Activated naive CD4-positive, alpha-beta T cell treated with anti-CD3 and anti-CD28 coated beads, Interleukin-2, amount 10 ng/mL, durations not matched to agents 7 days and 5 days (primary cell): ENCODE measurements at regions not wholly inside any gene's neighbourhood (a gene's known extent, or its start where the extent isn't known, plus 50 kb on each side); places are given as distances from the start of the nearest gene placed in this dataset.
"Not testable (repeated sequence)": the region's sequence is repeated elsewhere in the genome, so short reads cannot be mapped to it uniquely, and the experiment has no call there.

ENCODE experiments used
- CTCF ChIA-PET: fragments of 350-600 bp; sonication (Branson Sonifier 250); formaldehyde crosslinking; loops from one replicate; lab custom pipeline; 2021; ENCODE audit warnings: antibody characterized with exemption; lab: Charles Lee
- DNase-seq: peaks from one replicate; pipeline ENCODE4 v3.0.0-alpha.2; 2020
- H3K27ac Mint-ChIP-seq: one replicate; pipeline ENCODE4 v1.8.0; 2021; ENCODE audit warnings: mild to moderate bottlenecking, moderate library complexity, mixed read lengths
- H3K27me3 Mint-ChIP-seq: one replicate; pipeline ENCODE4 v1.8.0; 2021; ENCODE audit warnings: mild to moderate bottlenecking, mixed read lengths
- H3K36me3 Mint-ChIP-seq: one replicate; pipeline ENCODE4 v1.8.0; 2021; ENCODE audit warnings: mixed read lengths
- H3K4me1 Mint-ChIP-seq: one replicate; pipeline ENCODE4 v1.8.0; 2021; ENCODE audit warnings: mixed read lengths
- H3K4me3 Mint-ChIP-seq: one replicate; pipeline ENCODE4 v1.8.0; 2021; ENCODE audit warnings: mild to moderate bottlenecking, moderate library complexity, mixed read lengths
- H3K9me3 Mint-ChIP-seq: one replicate; pipeline ENCODE4 v1.8.0; 2021; ENCODE audit warnings: mixed read lengths

DNA sequence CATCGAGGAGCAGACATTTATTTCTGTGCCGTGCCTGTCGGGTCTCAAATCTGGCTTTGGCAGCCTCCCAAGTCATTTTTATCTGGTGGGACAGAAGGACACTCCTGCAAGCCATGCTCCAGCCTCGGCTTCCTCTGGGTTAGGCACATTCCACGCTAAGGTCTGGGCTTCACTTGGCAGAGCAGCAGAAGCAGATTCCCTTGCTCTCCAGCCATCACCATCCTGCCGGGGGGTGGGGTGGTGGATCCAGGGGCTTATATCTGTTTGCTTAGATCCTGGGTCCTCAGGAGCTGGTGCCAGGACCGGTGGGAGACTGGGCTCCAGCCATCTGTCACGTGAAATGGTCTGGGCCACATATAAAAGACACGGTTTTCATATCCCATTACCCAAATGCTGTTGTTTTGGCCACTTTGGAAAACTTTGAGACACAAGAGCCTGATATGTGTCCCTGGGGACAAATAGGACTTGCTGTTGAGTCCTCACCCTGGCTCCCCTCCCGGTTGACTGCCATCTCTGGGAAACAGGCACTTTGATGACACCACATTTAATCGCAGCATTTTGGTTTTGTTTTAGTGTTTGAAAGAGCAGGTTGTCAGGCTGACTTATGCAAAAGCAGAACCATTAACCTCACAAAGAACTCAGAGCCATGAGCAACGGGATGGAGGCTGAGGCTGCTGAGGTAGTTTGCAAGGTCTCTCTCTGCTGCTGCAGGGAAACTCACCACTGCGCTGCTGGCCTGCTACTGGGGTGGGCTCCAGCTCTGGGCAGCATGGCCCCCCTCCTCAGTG lies 69.6 kb upstream of the PRMT8 start:
- Mint-ChIP-seq H3K36me3 (no peaks in the 10 kb centered on the region), H3K27me3 (peaks cover 20% of the 10 kb centered on the region), H3K4me1 (no peaks in the 10 kb centered on the region), H3K4me3 (no peak overlapping the region), H3K9me3 (no peaks in the 10 kb centered on the region), H3K27ac (no peak overlapping the region)
- no peak for DNase-seq
- CTCF ChIA-PET, result no interaction called here

DNA sequence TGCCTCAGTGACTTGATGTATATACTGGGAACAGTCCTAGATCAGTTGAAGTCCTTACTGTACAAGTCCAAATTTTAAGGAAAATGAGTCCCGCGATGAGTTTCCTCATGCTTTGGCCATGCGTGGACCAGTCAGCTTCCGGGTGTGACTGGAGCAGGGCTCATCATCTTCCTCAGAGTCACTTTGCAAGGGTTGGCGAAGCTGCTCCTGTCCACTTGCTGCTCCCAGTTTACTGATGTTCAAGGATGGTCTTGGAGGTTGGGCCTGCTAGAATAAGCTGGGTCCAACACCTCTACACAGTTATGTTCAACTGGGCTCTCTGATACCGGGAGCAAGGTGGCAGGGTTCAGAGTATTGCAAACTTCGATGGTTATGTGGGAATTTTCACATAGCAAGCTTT lies 66.2 kb upstream of the PRMT8 start:
- peaks cover 29% of the 10 kb centered on the region for H3K27me3 Mint-ChIP-seq
- H3K36me3 Mint-ChIP-seq, DNase-seq, H3K4me1 Mint-ChIP-seq, H3K4me3 Mint-ChIP-seq, H3K27ac Mint-ChIP-seq, H3K9me3 Mint-ChIP-seq: not testable (repeated sequence)
- CTCF ChIA-PET, result interaction anchor here (1.3 kb wide), 1 partner anchor 125 kb away, joined by 4 read pairs; no protein-coding TSS in a partner anchor

DNA sequence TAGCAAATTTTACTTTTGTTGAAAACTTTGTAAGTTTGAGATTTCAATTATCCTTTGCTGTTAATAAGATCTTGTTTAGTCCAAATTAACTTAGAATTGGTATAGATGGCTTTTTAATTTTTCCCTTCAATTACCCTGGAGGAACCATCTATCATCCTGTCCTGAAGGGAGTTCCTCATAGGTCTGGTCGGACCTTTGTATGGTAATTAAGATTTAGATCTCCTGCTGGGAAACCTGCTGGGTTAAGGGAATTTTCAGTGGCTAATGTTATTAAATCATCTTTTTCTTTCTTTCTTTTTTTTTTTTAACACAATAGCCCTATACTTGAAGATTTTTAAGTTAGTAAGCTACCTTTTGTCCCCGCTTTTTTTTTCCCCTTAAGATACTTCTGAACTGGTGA lies 63.0 kb upstream of the PRMT8 start:
- H3K9me3 Mint-ChIP-seq, result peaks cover 21% of the 10 kb centered on the region
- H3K27ac Mint-ChIP-seq, result no peak overlapping the region
- H3K4me3 Mint-ChIP-seq, result no peak overlapping the region
- H3K27me3 Mint-ChIP-seq, result peaks cover 17% of the 10 kb centered on the region
- H3K36me3 Mint-ChIP-seq, result peaks cover 9% of the 10 kb centered on the region
- peaks cover 19% of the 10 kb centered on the region for H3K4me1 Mint-ChIP-seq
- CTCF ChIA-PET, result no interaction called here
- no peak for DNase-seq

DNA sequence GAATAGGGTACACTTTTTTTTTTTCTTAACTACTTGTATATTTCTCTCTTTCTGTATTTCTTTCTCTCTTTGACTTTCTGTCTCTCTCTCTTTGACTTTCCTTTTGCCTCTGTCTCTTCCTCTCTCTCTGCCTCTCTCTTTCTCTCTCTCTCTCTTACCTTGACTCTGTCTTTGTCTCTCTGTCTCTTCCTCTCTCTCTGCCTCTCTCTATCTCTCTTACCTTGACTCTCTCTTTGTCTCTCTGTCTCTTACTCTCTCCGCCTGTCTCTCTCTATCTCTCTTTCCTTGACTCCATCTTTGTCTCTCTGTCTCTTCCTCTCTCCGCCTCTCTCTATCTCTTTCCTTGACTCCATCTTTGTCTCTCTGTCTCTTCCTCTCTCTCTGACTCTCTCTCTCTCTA lies 62.4 kb upstream of the PRMT8 start:
- Mint-ChIP-seq H3K9me3 (peaks cover 21% of the 10 kb centered on the region), H3K27ac (no peak overlapping the region), H3K4me3 (no peak overlapping the region), H3K36me3 (peaks cover 9% of the 10 kb centered on the region), H3K4me1 (peaks cover 20% of the 10 kb centered on the region), H3K27me3 (peaks cover 17% of the 10 kb centered on the region)
- no peak for DNase-seq
- CTCF ChIA-PET, result no interaction called here

DNA sequence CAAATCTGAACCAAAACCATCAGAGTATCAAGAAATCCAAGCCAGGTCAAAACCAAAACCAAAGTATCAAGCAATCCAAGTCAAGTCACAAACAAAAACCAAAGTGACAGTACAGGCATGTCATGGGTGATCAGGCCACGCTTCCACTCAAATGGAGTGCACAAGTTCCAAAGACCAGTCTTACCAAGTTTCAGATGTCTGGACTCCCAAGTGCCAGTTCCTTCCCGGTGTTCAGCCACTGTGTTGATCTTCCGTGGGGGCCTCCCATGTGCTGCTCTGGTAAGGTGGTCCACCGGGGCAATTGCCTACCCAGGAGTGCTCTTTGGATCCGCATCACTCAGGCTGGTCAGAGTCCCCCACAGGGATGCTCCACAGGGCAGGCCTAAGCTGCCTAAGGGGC lies 61.5 kb upstream of the PRMT8 start:
- DNase-seq, CTCF ChIA-PET, H3K27ac Mint-ChIP-seq, H3K4me3 Mint-ChIP-seq, H3K36me3 Mint-ChIP-seq: not testable (repeated sequence)
- Mint-ChIP-seq H3K27me3 (peaks cover 17% of the 10 kb centered on the region), H3K9me3 (peaks cover 21% of the 10 kb centered on the region), H3K4me1 (peaks cover 20% of the 10 kb centered on the region)

DNA sequence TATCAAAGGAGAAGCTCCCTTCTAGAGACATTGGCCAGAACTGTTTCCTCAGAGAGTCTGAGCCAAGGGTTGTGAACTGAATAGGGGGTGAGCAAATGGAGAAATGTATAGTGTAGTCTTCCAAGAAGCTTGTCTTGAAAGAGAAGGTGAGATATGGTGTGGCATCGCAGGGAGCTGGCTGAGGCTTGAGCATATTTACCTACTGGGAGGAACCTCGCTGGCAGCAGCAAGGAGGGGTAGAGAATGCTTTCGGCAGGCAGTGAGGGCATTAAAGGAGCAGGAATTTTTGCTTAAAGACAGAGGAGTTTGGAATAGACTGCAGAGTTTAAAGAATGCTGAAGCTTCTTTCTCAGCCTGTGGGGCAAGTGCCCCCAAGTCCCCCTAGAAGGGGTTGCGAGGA lies 59.3 kb upstream of the PRMT8 start:
- peaks cover 21% of the 10 kb centered on the region for H3K9me3 Mint-ChIP-seq
- H3K27ac Mint-ChIP-seq, result peak overlapping the region; percentile 39
- H3K4me1 Mint-ChIP-seq, result peaks cover 20% of the 10 kb centered on the region
- peaks cover 9% of the 10 kb centered on the region for H3K36me3 Mint-ChIP-seq
- CTCF ChIA-PET, result interaction anchor here (1.0 kb wide), 1 partner anchor 44 kb away, joined by 4 read pairs; no protein-coding TSS in a partner anchor
- DNase-seq, result no peak
- H3K4me3 Mint-ChIP-seq, result no peak overlapping the region
- H3K27me3 Mint-ChIP-seq, result peaks cover 17% of the 10 kb centered on the region

DNA sequence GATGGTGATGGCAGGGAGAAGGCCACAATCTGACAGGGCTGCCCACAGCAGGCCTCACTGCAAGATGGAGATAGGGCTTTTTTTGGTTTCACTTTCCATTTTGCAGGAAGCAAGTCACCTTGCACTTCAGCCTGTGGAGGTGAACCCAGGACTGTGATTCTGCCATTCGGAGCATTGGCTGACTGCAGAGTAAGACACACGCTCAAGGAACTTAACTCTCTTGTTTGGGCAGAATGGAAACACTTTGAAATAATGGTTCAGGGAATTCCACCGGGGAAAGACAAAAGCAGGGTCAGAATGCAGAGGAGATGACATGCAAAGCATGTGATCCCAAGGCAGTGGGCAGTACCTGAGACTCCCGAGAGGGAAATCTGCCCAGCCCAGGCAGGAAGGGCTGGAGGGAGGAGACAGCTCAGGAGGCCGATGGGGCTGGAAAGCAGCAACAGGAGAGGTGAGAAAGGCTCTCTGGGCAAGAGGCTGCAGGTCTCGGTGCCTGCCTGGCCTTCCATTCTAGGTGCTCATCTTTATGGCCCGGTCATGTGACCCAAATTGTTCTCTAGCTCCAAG lies 58.7 kb upstream of the PRMT8 start:
- H3K36me3 Mint-ChIP-seq, result peaks cover 9% of the 10 kb centered on the region
- no peak overlapping the region for H3K4me3 Mint-ChIP-seq
- H3K27me3 Mint-ChIP-seq, result peaks cover 17% of the 10 kb centered on the region
- H3K4me1 Mint-ChIP-seq, result peaks cover 20% of the 10 kb centered on the region
- DNase-seq, result peak; percentile 32
- H3K9me3 Mint-ChIP-seq, result peaks cover 21% of the 10 kb centered on the region
- no peak overlapping the region for H3K27ac Mint-ChIP-seq
- CTCF ChIA-PET, result interaction anchor here (1.0 kb wide), 1 partner anchor 44 kb away, joined by 4 read pairs; no protein-coding TSS in a partner anchor

DNA sequence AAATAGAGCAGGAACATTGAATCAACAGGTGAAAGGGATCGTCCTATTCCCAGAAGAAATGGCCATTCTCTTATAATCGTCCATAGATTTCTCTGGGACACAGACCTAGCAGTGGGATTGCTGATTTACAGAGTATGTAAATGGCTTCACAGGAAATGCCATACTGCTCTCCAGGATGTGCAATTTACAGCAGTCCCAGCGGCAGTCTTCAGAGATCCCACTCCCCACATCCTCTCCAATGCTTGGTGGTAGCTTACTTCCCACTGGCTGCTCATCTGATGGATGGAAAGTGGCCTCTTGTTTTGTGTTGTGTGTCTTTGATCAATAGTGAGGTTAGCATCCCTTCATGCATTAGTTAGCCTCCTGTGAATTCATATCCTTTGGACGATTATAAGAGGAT lies 58.1 kb upstream of the PRMT8 start:
- H3K36me3 Mint-ChIP-seq, result peaks cover 9% of the 10 kb centered on the region
- no peak overlapping the region for H3K4me3 Mint-ChIP-seq
- H3K9me3 Mint-ChIP-seq, result peaks cover 21% of the 10 kb centered on the region
- no peak overlapping the region for H3K27ac Mint-ChIP-seq
- no peak for DNase-seq
- CTCF ChIA-PET, result no interaction called here
- peaks cover 17% of the 10 kb centered on the region for H3K27me3 Mint-ChIP-seq
- peaks cover 20% of the 10 kb centered on the region for H3K4me1 Mint-ChIP-seq

DNA sequence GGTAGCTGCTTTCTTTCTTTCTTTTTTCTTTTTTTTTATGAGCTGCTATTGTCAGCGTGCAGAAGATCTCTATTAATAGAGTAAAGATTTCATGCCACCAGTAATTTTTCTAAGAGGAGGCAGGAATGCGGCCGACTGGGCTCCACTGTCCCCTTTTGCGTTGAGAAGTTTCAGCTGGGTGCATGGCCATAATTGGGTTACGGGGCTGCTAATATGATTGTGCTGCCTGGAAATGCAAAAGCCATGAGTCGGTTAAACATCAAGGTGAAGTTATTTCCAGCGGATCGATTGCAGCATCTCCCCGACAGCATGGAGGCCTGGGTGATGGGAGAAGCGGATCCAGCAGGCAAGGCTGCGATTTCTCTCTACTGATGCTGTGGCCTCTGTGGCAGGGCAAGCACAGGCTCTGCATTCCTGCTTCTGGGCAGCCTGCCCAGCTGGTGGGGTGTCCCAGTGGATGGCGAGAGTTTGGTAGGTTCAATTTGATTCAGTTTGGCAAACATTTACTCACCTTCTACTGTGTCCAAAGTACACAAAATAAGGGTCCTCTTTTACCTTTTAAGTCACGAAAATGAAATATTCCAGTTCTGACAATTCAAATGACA lies 54.4 kb upstream of the PRMT8 start:
- H3K36me3 Mint-ChIP-seq, result peaks cover 6% of the 10 kb centered on the region
- H3K27me3 Mint-ChIP-seq, result no peaks in the 10 kb centered on the region
- H3K4me3 Mint-ChIP-seq, result no peak overlapping the region
- DNase-seq, result no peak
- H3K4me1 Mint-ChIP-seq, result peaks cover 14% of the 10 kb centered on the region
- no peak overlapping the region for H3K27ac Mint-ChIP-seq
- peaks cover 8% of the 10 kb centered on the region for H3K9me3 Mint-ChIP-seq
- CTCF ChIA-PET, result interaction anchor here (1.6 kb wide), 1 partner anchor 137 kb away, joined by 3 read pairs; no protein-coding TSS in a partner anchor

DNA sequence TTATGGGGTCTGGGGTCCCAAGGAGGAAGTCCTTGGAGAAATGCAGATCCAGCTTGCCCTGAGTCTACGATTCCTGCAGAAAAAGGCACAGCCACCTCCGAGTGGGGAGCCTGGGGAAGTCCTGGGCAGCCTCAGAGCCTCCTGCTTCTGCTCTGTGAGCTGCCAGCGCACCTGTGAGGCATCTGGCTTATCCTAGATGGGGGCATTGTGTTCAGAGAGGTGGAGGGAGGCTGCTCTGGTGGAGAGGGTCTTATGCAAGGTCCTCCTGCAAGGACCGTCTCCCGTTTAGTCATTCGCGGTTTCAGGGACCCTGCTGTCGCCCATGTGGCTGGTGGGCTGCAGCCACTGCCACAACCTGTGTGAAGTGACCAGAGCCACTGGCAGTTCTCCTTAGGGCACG lies 53.0 kb upstream of the PRMT8 start:
- Mint-ChIP-seq H3K9me3 (no peaks in the 10 kb centered on the region), H3K4me3 (no peak overlapping the region), H3K4me1 (peaks cover 1% of the 10 kb centered on the region), H3K27me3 (no peaks in the 10 kb centered on the region), H3K27ac (no peak overlapping the region), H3K36me3 (no peaks in the 10 kb centered on the region)
- no peak for DNase-seq
- CTCF ChIA-PET, result no interaction called here

DNA sequence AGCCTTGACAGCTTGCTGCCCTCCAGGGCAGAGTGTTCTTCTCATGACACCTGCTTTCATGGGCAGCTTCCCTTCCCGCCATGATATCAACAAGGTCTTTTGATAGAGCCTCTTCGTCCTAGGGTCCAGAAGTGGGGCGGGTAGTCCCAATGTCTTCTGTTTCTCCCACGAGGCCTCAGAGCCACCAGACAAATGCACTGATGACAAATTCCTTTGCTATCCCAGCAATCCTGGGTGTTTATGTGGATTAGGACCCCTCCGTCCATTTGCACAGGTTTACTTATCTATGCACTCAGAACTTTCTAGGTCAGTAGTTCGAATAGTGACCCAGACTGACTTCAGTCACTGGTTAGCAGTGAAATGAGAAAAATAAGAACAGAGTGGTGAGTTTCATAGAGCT lies 52.6 kb upstream of the PRMT8 start:
- no peak for DNase-seq
- no peaks in the 10 kb centered on the region for H3K4me1 Mint-ChIP-seq
- H3K36me3 Mint-ChIP-seq, result no peaks in the 10 kb centered on the region
- no peaks in the 10 kb centered on the region for H3K9me3 Mint-ChIP-seq
- H3K27me3 Mint-ChIP-seq, result no peaks in the 10 kb centered on the region
- CTCF ChIA-PET, result no interaction called here
- no peak overlapping the region for H3K4me3 Mint-ChIP-seq
- H3K27ac Mint-ChIP-seq, result no peak overlapping the region
